Keratinocyte (primary cell): ENCODE measurements at regions not wholly inside any gene's neighbourhood (a gene's known extent, or its start where the extent isn't known, plus 50 kb on each side); places are given as distances from the start of the nearest gene placed in this dataset.

Source experiments
- CTCF ChIP-seq, 3 experiments: IDR thresholded peaks in 1 of 3; conservative IDR thresholded peaks in 1 of 3; optimal IDR thresholded peaks in 1 of 3; 2 replicates in 2 of 3; 3 replicates in 1 of 3; pipeline versions ENCODE3 to v1.5.1; 2011; ENCODE audit warnings: low read length in 3 of 3, mild to moderate bottlenecking in 3 of 3, moderate library complexity in 2 of 3, control low read depth in 1 of 3, inconsistent platforms in 1 of 3; ENCODE audit not compliant: insufficient read depth in 2 of 3; ENCODE audit errors: extremely low read depth in 1 of 3
- EZH2 ChIP-seq: IDR thresholded peaks from one replicate; pipeline ENCODE4 v1.6.1; 2012; ENCODE audit warnings: inconsistent platforms, mild to moderate bottlenecking, low read length, moderate library complexity

GRCh38 chr10:59096631-59097030 lies 79.8 kb upstream of the PHYHIPL start:
- no peak for TF ChIP-seq CTCF (optimal IDR thresholded peaks at IDR 0.05 in 1 of 3, IDR thresholded peaks at IDR 0.05 in 1 of 3, conservative IDR thresholded peaks at IDR 0.05 in 1 of 3; ENCODE audit: extremely low read depth in 1 of 3, insufficient read depth in 2 of 3, low read length in 3 of 3)
- no peak for TF ChIP-seq EZH2
